GM12891 (cell line): ENCODE measurements at regions not wholly inside any gene's neighbourhood (a gene's known extent, or its start where the extent isn't known, plus 50 kb on each side); places are given as distances from the start of the nearest gene placed in this dataset.

Experiments used
- POLR2A ChIP-seq: IDR thresholded peaks from 2 replicates; pipeline ENCODE4 v1.6.1; 2011; ENCODE audit warnings: low read depth, low read length, control low read depth
- POLR2AphosphoS5 ChIP-seq: IDR thresholded peaks from 2 replicates; pipeline ENCODE4 v1.6.1; 2011; ENCODE audit warnings: low read depth, low read length, control low read depth

GRCh38 chr7:157483515-157483914 is 146.7 kb downstream of the DNAJB6 start:
- TF ChIP-seq POLR2AphosphoS5 (no peak), POLR2A (no peak)
